Adipose tissue (tissue), 3 donors: ENCODE measurements at regions not wholly inside any gene's neighbourhood (a gene's known extent, or its start where the extent isn't known, plus 50 kb on each side); places are given as distances from the start of the nearest gene placed in this dataset.

ENCODE experiments used
- H3K27ac ChIP-seq: one replicate; pipeline ENCODE4 v1.5.1; 2013; ENCODE audit warnings: low read depth, low read length
- WGBS, 3 donors: extraction: QIAGEN DNeasy Blood & Tissue Kit; methylation state at CpG; one replicate each; pipeline ENCODE4 v1.1.7; 2013; 5-methylcytosine and 5-hydroxymethylcytosine counted together
- donor health status: healthy with polysubstance abuse.
- donor health status: Bipolar disorder and iron deficiency.
- donor health status: healthy.

DNA sequence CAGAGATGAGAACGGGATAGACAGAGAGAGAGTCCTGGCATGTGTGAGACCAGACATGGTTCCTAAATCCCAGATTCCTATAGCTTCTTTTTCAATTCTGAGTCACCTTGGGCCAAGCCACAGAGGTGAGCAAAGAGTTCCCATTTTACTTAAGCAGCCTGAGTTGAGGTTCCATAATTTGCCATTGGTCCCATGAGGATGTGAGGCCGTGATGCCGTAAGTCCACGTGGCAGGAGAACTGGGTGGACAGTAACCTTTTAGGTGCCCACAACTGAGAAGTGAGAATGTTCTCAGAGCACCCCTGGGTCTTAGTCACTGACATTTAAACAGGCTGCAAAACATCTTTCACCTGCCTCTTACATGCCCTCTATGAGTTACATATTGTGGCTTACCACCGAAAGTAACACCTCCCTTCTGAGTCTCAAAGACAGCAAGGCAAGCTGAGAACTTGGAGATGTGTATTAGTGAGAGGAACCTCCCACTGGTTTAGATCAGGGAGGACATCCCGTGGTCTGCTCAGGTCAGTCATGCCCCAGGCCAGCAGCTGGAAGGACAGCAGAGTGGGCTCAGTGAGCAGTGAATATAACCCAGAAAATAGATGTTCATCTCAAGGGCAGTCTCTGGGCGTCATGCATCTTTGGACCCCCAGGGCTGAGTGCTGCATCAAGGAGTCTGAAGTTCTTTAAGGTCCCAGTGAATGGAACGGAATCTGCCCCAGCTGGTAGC, 127.9 kb upstream of the LGALSL start:
- WGBS, 3 donors = 88 to 91% (median 90%) methylated on average over 8 of the region's 8 CpGs

DNA sequence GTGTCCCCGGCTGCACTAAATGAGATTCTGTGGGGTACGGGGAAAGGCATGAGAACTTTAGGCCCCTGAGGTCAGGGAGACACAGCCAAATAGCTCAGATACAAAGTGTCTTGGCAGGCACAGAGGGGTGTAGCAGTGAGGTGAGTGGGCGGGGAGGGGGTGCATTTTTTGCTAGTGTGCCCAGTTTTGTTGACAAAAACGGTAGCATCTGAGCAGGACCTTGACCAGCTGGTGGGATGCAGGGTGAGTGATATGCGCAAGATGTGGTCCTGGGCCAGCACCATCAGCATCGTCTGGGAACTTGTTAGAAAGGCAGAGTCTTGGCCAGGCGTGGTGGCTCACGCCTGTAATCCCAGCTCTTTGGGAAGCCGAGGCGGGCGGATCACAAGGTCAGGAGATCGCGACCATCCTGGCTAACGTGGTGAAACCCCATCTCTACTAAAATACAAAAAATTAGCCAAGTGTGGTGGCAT, 127.3 kb upstream of the LGALSL start:
- H3K27ac ChIP-seq = no peak overlapping the region
- WGBS, 3 donors = 87 to 94% (median 93%) methylated on average over 14 of the region's 14 CpGs

More for the DNA sequence above, 127.9 kb upstream of the LGALSL start:
- no peak overlapping the region for H3K27ac ChIP-seq

GRCh38 chr2:64327129-64327509, 126.8 kb upstream of the LGALSL start:
- 85 to 88% (median 88%) methylated on average over 5 of the region's 5 CpGs for WGBS, 3 donors
- no peak overlapping the region for H3K27ac ChIP-seq

- no peak overlapping the region for H3K27ac ChIP-seq
- 42 to 67% (median 60%) methylated on average over 16 of the region's 16 CpGs for WGBS, 3 donors
Measured at GRCh38 chr2:64327510-64328414, 126.2 kb upstream of the LGALSL start.

DNA sequence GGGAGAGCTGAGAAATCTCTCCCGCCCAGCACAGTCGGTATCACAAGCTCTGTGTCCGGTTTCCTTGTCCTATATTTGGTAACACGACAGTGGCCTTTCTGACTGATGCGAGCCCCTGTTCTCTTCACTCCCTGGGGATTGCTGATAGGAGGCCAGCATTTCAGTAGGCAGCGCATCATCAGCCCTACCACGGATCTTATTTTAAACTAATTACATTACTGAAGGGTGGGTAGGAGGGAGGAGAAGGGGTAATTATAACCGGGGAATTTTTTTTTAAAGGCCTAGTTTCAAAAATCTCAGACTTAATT, 125.6 kb upstream of the LGALSL start:
- no peak overlapping the region for H3K27ac ChIP-seq
- WGBS, 3 donors = 64 to 70% (median 68%) methylated on average over 8 of the region's 8 CpGs

GRCh38 chr2:64328756-64329155, 125.2 kb upstream of the LGALSL start:
- WGBS, 3 donors = 65 to 84% (median 80%) methylated on average over 3 of the region's 3 CpGs
- H3K27ac ChIP-seq = no peak overlapping the region

DNA sequence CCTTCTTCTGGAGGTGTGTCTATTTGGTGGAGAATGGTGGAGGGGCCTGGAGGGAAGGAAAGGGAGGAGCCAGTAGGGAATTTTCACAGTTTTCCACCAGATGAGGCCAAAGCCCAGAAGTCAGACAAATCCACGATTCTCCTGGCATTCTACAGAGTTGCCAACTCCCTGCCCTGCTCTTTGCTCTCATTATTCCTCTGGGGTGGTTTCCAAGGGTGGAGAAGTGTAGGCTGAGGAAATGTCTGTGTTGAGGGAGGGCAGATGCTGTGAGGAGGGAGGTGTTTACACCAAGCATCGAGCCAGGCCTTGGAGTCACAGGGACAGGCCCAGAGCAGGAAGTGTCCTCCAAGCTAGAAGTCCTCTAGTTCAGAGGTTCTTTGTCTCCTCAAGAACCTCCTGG, 124.1 kb upstream of the LGALSL start:
- no peak overlapping the region for H3K27ac ChIP-seq
- WGBS, 3 donors = 21 to 44% (median 33%) methylated on average over 2 of the region's 2 CpGs

GRCh38 chr2:64330281-64331113, 123.5 kb upstream of the LGALSL start:
- H3K27ac ChIP-seq = no peak overlapping the region
- WGBS, 3 donors = 12 to 17% (median 13%) methylated on average over 10 of the region's 10 CpGs

DNA sequence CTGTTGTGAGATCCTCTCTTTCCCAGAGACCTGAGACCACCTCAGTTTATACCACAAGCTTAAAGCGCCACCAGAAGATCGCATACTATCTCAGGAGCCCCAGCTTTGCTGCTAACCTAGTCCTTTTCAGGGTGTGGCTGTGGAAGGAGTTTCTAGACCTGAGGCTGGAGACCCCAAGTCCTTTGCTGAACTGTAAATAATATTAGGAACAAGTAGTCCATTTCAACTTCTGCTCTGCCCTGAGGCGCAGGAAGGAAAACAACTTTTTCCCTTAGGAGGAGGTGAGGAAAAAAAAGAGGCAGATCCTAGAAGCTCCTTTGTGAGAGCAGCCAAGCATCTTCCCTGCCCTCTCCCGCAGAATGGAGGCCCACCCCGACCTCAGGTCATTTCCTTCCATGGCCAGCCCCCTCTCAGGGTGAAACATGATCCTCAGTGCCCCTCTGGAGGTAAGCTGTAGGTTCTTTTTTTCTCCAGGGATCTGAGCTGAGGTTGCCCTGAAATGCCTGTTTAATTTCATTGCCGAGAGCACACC, 122.8 kb upstream of the LGALSL start:
- 36 to 43% (median 40%) methylated on average over 6 of the region's 6 CpGs for WGBS, 3 donors
- no peak overlapping the region for H3K27ac ChIP-seq

GRCh38 chr2:64331849-64332699, 121.9 kb upstream of the LGALSL start:
- H3K27ac ChIP-seq = no peak overlapping the region
- 81 to 83% (median 82%) methylated on average over 8 of the region's 8 CpGs for WGBS, 3 donors

- 96 to 98% (median 96%) methylated on average over 1 of the region's 1 CpG for WGBS, 3 donors
- H3K27ac ChIP-seq = no peak overlapping the region
Measured at GRCh38 chr2:64336171-64336570, 117.8 kb upstream of the LGALSL start.

GRCh38 chr2:64337314-64337713, 116.6 kb upstream of the LGALSL start:
- no peak overlapping the region for H3K27ac ChIP-seq
- 90 to 95% (median 95%) methylated on average over 3 of the region's 3 CpGs for WGBS, 3 donors

DNA sequence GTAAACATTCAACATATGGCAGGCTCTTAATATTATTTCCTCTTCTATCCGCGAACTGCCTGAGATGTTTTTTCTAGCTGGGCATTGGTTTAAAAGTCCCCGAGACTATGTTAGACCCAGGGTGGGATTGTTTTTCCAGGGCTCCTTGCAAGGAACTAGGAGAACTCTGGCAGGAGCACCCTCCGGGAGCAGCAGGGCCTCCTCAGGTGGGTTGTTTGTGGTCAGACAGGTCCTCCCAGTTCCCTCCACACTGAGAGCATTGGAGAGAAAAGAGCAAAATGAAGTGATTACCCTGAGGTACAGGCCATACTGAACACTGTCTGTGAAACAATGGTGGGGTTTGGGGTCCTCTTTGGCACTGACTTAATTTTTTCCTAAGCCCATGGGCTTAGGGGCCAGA, 115.9 kb upstream of the LGALSL start:
- WGBS, 3 donors = 77 to 93% (median 81%) methylated on average over 4 of the region's 4 CpGs
- H3K27ac ChIP-seq = no peak overlapping the region

- no peak overlapping the region for H3K27ac ChIP-seq
- 78 to 89% (median 85%) methylated on average over 5 of the region's 5 CpGs for WGBS, 3 donors
Measured at GRCh38 chr2:64338910-64339500, 115.0 kb upstream of the LGALSL start.

DNA sequence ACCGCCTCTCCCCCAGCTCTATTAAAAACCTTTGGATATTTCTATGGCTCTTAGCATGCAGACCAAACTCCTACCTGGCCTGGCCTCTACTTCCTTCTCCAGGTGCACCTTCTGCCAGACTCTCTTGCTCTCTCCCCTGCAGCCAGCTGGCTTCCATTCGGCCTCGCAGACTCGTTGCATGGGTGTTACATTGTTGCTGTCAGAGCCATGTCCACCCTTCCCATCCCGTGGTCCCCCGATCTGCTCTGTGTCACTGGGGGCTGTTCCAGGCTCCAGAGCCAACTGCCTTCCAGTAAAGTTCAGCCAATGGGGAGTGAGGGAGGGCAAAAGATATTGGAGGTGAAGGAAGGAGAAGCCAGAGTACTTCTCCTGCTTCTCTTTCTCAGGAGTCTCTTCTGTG, 112.5 kb upstream of the LGALSL start:
- WGBS, 3 donors = 90 to 93% (median 91%) methylated on average over 6 of the region's 6 CpGs
- H3K27ac ChIP-seq = no peak overlapping the region

DNA sequence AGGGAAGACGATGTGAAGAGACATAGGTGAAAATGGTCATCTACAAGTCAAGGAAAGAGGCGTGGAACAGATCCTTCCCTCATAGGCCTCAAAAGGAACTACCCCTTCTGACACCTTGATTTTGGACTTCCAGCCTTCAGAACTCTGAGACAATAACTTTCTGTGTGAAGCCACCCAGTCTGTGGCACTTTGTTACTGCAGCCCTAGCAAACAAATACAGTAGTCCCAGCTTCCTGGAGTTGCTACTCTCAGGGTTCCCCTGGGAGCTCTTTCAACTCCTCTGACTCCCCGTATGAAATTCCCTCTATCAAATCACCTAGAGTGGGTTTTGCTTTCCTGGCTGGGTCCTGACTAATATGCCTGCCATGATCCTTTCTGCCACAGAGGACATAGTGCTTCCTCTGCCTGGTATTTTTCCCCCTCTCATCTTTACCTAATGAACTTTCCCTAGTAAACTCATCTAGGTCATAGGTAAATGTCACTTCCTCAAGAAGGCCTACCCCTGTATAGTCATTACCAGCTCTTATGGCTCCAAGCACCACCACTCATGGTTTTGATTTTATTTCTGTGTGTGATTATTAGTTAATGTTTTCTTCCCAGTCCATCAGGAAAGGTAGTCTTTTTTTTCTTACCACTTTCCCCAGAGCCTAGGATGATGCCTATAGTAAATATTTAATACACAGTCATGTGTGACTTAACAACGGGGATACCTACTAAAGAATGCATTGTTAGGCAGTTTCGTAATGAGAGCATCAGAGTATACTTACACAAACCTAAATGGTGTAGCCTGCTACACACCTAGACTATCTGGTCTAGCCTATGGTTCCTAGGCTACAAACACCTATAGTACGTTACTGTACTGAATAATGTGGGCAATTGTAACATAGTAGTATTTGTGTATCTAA, 111.5 kb upstream of the LGALSL start:
- 85 to 86% (median 86%) methylated on average over 6 of the region's 6 CpGs for WGBS, 3 donors
- no peak overlapping the region for H3K27ac ChIP-seq
